ENCODE measurements at regions not wholly inside any gene's neighbourhood (a gene's known extent, or its start where the extent isn't known, plus 50 kb on each side); places are given as distances from the start of the nearest gene placed in this dataset.

DNA sequence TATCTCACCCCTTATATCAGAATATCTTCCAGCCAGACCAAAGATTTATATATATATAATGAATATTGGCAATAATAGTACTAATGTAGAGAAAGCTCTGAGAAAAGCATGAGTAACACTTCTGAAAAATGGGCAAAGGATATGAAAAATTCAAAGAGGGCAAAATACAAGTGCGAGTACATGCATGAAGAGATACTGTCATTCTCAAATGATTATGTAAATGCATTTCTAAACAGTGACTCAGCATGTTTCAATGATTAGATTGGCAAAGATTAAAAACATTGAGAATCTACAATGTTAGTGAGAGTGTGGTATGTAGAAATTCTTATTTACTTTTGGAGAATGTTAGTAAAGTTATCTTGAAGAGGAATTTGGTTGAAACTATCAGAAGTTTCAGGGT is 118.3 kb upstream of the NEDD4L start:
- peak; percentile 37 for TF ChIP-seq JUN (IDR thresholded peaks at IDR 0.05; ENCODE audit: borderline replicate concordance, insufficient read depth, insufficient read length, low read depth)
- TF ChIP-seq EZH2 (IDR thresholded peaks at IDR 0.05; ENCODE audit: borderline replicate concordance, low read depth, low read length, severe bottlenecking): no peak
- no peak for TF ChIP-seq POLR2A (IDR thresholded peaks at IDR 0.05; ENCODE audit: low read depth, low read length)
- TF ChIP-seq GATA2 (IDR thresholded peaks at IDR 0.05; ENCODE audit: insufficient read depth, insufficient read length, low read depth, low read length): no peak
- TF ChIP-seq POLR2AphosphoS5 (IDR thresholded peaks at IDR 0.05; ENCODE audit: insufficient read depth, low read depth, low read length): no peak
- TF ChIP-seq, protein P1, sequence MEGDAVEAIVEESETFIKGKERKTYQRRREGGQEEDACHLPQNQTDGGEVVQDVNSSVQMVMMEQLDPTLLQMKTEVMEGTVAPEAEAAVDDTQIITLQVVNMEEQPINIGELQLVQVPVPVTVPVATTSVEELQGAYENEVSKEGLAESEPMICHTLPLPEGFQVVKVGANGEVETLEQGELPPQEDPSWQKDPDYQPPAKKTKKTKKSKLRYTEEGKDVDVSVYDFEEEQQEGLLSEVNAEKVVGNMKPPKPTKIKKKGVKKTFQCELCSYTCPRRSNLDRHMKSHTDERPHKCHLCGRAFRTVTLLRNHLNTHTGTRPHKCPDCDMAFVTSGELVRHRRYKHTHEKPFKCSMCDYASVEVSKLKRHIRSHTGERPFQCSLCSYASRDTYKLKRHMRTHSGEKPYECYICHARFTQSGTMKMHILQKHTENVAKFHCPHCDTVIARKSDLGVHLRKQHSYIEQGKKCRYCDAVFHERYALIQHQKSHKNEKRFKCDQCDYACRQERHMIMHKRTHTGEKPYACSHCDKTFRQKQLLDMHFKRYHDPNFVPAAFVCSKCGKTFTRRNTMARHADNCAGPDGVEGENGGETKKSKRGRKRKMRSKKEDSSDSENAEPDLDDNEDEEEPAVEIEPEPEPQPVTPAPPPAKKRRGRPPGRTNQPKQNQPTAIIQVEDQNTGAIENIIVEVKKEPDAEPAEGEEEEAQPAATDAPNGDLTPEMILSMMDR (IDR thresholded peaks at IDR 0.05; ENCODE audit: extremely low read depth in 1 of 2, insufficient read depth in 1 of 2, low read depth in 1 of 2, low read length in 2 of 2): no peak
- TF ChIP-seq, protein P2, sequence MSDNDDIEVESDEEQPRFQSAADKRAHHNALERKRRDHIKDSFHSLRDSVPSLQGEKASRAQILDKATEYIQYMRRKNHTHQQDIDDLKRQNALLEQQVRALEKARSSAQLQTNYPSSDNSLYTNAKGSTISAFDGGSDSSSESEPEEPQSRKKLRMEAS (IDR thresholded peaks at IDR 0.05; ENCODE audit: insufficient read depth, insufficient read length): no peak
- TF ChIP-seq MYC (IDR thresholded peaks at IDR 0.05; ENCODE audit: low read depth, low read length): no peak
- peak; percentile 29 for TF ChIP-seq FOS (IDR thresholded peaks at IDR 0.05; ENCODE audit: borderline replicate concordance, insufficient read depth, low read length)
- no TSS peak for BruUV-seq (replicated peaks)
- H2AFZ ChIP-seq (ENCODE audit: low read depth, low read length): no peak overlapping the region
- H3K9me3 ChIP-seq (replicated peaks; ENCODE audit: control insufficient read depth, insufficient read depth, low read length): no peaks in the 10 kb centered on the region
- H3K4me2 ChIP-seq (ENCODE audit: insufficient read depth, low read length): peak overlapping the region; percentile 42
- intact Hi-C loops (cut with micrococcal nuclease) (no loop called here), dilution Hi-C loops (cut with MboI; ENCODE audit: extremely low pct_ligation_motif_present, low sequenced_read_pairs) (no loop called here)
- no peak overlapping the region for H3K4me3 ChIP-seq (replicated peaks in 1 of 3; ENCODE audit: insufficient read depth in 1 of 3, low read depth in 1 of 3, low read length in 3 of 3)
- no peak overlapping the region for H3K9ac ChIP-seq (replicated peaks; ENCODE audit: extremely low read depth, insufficient read depth, low read length)
- no peaks in the 10 kb centered on the region for H3K36me3 ChIP-seq (ENCODE audit: control insufficient read depth in 2 of 2, extremely low read depth in 1 of 2, insufficient read depth in 2 of 2, low read length in 2 of 2)
- H3K79me2 ChIP-seq (ENCODE audit: control insufficient read depth, insufficient read depth, low read length): no peaks in the 10 kb centered on the region
- peaks cover 11% of the 10 kb centered on the region for H3K4me1 ChIP-seq (ENCODE audit: control insufficient read depth, extremely low read depth, insufficient read depth, low read length)
- H3K9me1 ChIP-seq (replicated peaks; ENCODE audit: control insufficient read depth, extremely low read depth, insufficient read depth, low read length): no peaks in the 10 kb centered on the region
- CTCF ChIA-PET: interaction anchor here (0.8 to 1.3 kb wide), 2 partner anchors 15 to 196 kb away, joined by 3 to 5 read pairs; no protein-coding TSS in a partner anchor
- no peaks in the 10 kb centered on the region for H3K27me3 ChIP-seq (ENCODE audit: control insufficient read depth in 2 of 2, insufficient read depth in 2 of 2, low read length in 2 of 2)
- DNase-seq (ENCODE audit: low read depth, low spot score) (peak; percentile 24), FAIRE-seq (peak; percentile 56)
- H4K20me1 ChIP-seq (replicated peaks; ENCODE audit: control insufficient read depth, extremely low read depth, insufficient read depth, low read length): no peaks in the 10 kb centered on the region
- POLR2A ChIA-PET: no interaction called here
- H3K27ac ChIP-seq (ENCODE audit: insufficient read depth, low read depth, low read length): peak overlapping the region; percentile 63

Measured in endothelial cell of umbilical vein (primary cell).